IMR-90 (cell line): ENCODE measurements at regions not wholly inside any gene's neighbourhood (a gene's known extent, or its start where the extent isn't known, plus 50 kb on each side); places are given as distances from the start of the nearest gene placed in this dataset.

ENCODE experiments used
- CEBPB ChIP-seq: IDR thresholded peaks from 2 replicates; pipeline ENCODE4 v1.6.1; 2012; ENCODE audit warnings: low read depth, low read length, improper control_type of control experiment
- POLR2A ChIP-seq: IDR thresholded peaks from 2 replicates; pipeline ENCODE4 v1.6.1; 2012; ENCODE audit warnings: mild to moderate bottlenecking, low read depth, low read length

DNA sequence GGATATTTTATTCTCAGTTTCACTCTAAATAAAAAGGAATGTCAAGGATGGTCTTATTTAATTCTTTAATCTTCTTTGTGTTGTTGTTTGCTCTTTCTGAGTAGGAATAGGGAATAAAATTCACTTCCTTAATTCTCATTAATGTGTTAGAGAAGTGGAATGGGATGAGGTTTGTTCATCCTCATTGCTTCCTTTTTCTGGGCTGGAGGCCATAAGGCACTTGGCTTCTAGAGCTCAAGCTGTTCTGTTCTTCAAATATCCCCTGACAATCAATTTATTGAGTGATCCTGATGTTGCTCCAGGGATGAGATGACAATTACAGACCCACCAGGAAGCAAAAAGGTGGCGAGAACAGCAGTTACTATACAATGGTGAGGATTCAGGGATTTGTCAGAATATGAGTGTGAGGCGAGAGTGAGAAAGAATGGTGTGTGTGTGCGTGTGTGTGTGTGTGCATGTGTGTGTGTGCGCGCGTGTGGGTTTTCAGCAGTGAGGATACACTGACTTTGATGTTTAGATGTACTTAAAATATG is 557.6 kb upstream of the FANCL start:
- TF ChIP-seq POLR2A (no peak), CEBPB (no peak)
